ENCODE measurements at regions not wholly inside any gene's neighbourhood (a gene's known extent, or its start where the extent isn't known, plus 50 kb on each side); places are given as distances from the start of the nearest gene placed in this dataset.

DNA sequence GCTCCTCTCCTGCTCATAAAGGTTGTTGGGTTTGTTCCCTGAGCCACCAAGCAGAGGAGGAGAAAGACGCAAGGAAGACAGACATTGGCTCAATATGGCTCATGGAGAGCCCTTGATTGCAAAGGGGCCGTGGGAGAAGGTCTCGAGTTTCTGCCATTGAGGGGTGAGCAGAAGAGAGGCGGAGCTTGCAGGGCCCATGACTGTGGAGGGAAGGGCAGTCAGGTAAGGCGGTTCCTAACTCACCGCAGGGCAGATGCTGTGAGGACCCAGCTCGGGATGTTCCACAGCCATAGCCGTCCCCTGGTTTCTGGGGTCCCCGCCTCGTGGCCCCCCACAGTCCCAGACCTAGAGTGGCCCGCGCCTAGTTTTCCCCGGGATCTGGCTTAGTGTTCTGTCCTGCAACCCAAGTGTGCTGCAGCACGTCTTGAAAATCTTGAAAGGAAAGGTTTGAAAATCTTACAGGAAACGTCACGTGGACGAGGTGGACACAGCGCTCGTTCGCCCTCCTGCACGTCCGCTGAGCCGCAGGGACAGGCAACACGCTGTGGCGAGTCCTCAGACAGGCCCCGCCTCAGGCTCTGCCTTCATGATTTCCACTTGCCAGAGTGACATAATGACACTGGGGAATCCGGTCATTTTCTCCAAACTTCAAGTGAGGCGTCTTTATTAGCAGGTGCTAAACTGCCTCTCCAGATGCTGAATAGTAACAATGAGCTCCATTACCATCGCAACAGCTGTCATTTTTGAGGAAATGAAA, 105.5 kb upstream of the HDAC4 start:
- TF ChIP-seq CTCF (IDR thresholded peaks at IDR 0.05) (no peak), ZFX (IDR thresholded peaks at IDR 0.05; ENCODE audit: borderline replicate concordance) (no peak)

Data from 22Rv1 (cell line).